Uterus (tissue), 3 donors: ENCODE measurements at regions not wholly inside any gene's neighbourhood (a gene's known extent, or its start where the extent isn't known, plus 50 kb on each side); places are given as distances from the start of the nearest gene placed in this dataset.
A peak's percentile ranks its signal among the peaks of the same experiment; 100 is the strongest.

Source experiments
- DNase-seq, 2 donors: peaks; one replicate each; pipeline ENCODE4 v3.0.0-alpha.2; 2019 to 2020
- H3K27ac ChIP-seq, 2 donors: fragments of 200-600 bp; sonication (generic); 1 replicate in 1 of 2; 2 replicates in 1 of 2; pipeline ENCODE4 v1.5.1; 2016 to 2018
- H3K27me3 ChIP-seq, 2 donors: fragments of 200-600 bp; sonication (generic); one replicate each; pipeline ENCODE4 v1.5.1; 2018 to 2019; ENCODE audit warnings: control low read depth in 1 of 2
- H3K36me3 ChIP-seq, 2 donors: fragments of 200-600 bp; sonication (generic); one replicate each; pipeline ENCODE4 v1.5.1; 2019; ENCODE audit warnings: control low read depth in 1 of 2
- H3K4me1 ChIP-seq, 2 donors: fragments of 200-600 bp; sonication (generic); one replicate each; pipeline ENCODE4 v1.5.1; 2018 to 2019; ENCODE audit warnings: control low read depth in 1 of 2
- H3K4me3 ChIP-seq, 2 donors: fragments of 200-600 bp; sonication (generic); 1 replicate in 1 of 2; 2 replicates in 1 of 2; pipeline ENCODE4 v1.5.1; 2018 to 2019; ENCODE audit warnings: mild to moderate bottlenecking in 1 of 2
- H3K9me3 ChIP-seq, 2 donors: fragments of 200-600 bp; sonication (generic); one replicate each; pipeline ENCODE4 v1.5.1; 2019; ENCODE audit warnings: control low read depth in 1 of 2
- CTCF ChIP-seq, 4 experiments: fragments of 200-600 bp in 2 of 4; fragments of 450-650 bp in 2 of 4; sonication (generic) in 2 of 4; IDR thresholded peaks; one replicate each; pipeline ENCODE4 v1.5.1; 2016 to 2019; ENCODE audit warnings: antibody characterized with exemption in 4 of 4, mild to moderate bottlenecking in 2 of 4, moderate library complexity in 1 of 4
- POLR2A ChIP-seq, 2 donors: fragments of 450-650 bp; IDR thresholded peaks; one replicate each; pipeline ENCODE4 v1.6.1; 2016; ENCODE audit warnings: antibody characterized with exemption in 2 of 2, mild to moderate bottlenecking in 1 of 2, moderate library complexity in 1 of 2
- intact Hi-C: fragments of 100-400 bp; cut with DNase I; formaldehyde crosslinking; loops from one replicate; pipeline ENCODE4 v1.15.1; 2023; ENCODE audit warnings: low total_unique reads
- donor health status: DM: yes; HTN: yes; CAD: no.

GRCh38 chr10:10865913-10866312, 151.8 kb upstream of the CELF2 start:
- intact Hi-C loops, result no loop called here
- no peak for DNase-seq

GRCh38 chr10:10869592-10869991, 148.1 kb upstream of the CELF2 start:
- no peak for TF ChIP-seq CTCF (IDR thresholded peaks at IDR 0.05)
- no peak for TF ChIP-seq POLR2A (IDR thresholded peaks at IDR 0.05)
- H3K36me3 ChIP-seq, result no peaks in the 10 kb centered on the region
- H3K9me3 ChIP-seq, result no peaks in the 10 kb centered on the region
- no peak for DNase-seq
- intact Hi-C loops, result no loop called here
- no peak overlapping the region for H3K4me3 ChIP-seq
- H3K27ac ChIP-seq, result no peak overlapping the region
- no peaks in the 10 kb centered on the region for H3K4me1 ChIP-seq
- no peaks in the 10 kb centered on the region for H3K27me3 ChIP-seq

More at GRCh38 chr10:10865913-10866312, 151.8 kb upstream of the CELF2 start:
- no peaks in the 10 kb centered on the region for H3K27me3 ChIP-seq
- no peaks in the 10 kb centered on the region for H3K36me3 ChIP-seq
- no peak overlapping the region for H3K4me3 ChIP-seq
- no peak for TF ChIP-seq CTCF (IDR thresholded peaks at IDR 0.05)
- TF ChIP-seq POLR2A (IDR thresholded peaks at IDR 0.05), result no peak
- no peaks in the 10 kb centered on the region for H3K9me3 ChIP-seq
- peak overlapping the region in 1 of 2 donors; percentile 17 for H3K27ac ChIP-seq
- no peaks in the 10 kb centered on the region for H3K4me1 ChIP-seq

GRCh38 chr10:10870523-10871241, 147.0 kb upstream of the CELF2 start:
- Histone ChIP-seq H3K36me3 (no peaks in the 10 kb centered on the region), H3K27ac (peak overlapping the region; percentile 80 to 81), H3K9me3 (no peaks in the 10 kb centered on the region), H3K4me1 (no peaks in the 10 kb centered on the region), H3K4me3 (peak overlapping the region in 1 of 2 donors; percentile 11), H3K27me3 (no peaks in the 10 kb centered on the region)
- intact Hi-C loops, result no loop called here
- TF ChIP-seq CTCF (IDR thresholded peaks at IDR 0.05) (no peak), POLR2A (IDR thresholded peaks at IDR 0.05) (no peak)
- DNase-seq, result peak; percentile 57 to 68

- Histone ChIP-seq H3K36me3 (no peaks in the 10 kb centered on the region), H3K27me3 (no peaks in the 10 kb centered on the region), H3K27ac (peak overlapping the region; percentile 80 to 81), H3K4me1 (no peaks in the 10 kb centered on the region), H3K4me3 (no peak overlapping the region), H3K9me3 (no peaks in the 10 kb centered on the region)
- no peak for DNase-seq
- TF ChIP-seq CTCF (IDR thresholded peaks at IDR 0.05) (no peak), POLR2A (IDR thresholded peaks at IDR 0.05) (no peak)
- intact Hi-C loops, result no loop called here
Measured at GRCh38 chr10:10871352-10871751, 146.3 kb upstream of the CELF2 start.

GRCh38 chr10:10872035-10872673, 145.5 kb upstream of the CELF2 start:
- intact Hi-C loops, result no loop called here
- no peaks in the 10 kb centered on the region for H3K4me1 ChIP-seq
- no peaks in the 10 kb centered on the region for H3K27me3 ChIP-seq
- H3K36me3 ChIP-seq, result no peaks in the 10 kb centered on the region
- peak overlapping the region; percentile 80 to 81 for H3K27ac ChIP-seq
- TF ChIP-seq CTCF (IDR thresholded peaks at IDR 0.05) (no peak), POLR2A (IDR thresholded peaks at IDR 0.05) (no peak)
- no peaks in the 10 kb centered on the region for H3K9me3 ChIP-seq
- DNase-seq, result peak; percentile 34 to 47
- no peak overlapping the region for H3K4me3 ChIP-seq
